GM19023 (cell line): ENCODE measurements at regions not wholly inside any gene's neighbourhood (a gene's known extent, or its start where the extent isn't known, plus 50 kb on each side); places are given as distances from the start of the nearest gene placed in this dataset.

Experiments used
- ATAC-seq: cut with Tn5 transposase; IDR thresholded peaks from one replicate; pipeline ENCODE4 v1.9.1; 2021; ENCODE audit warnings: mild to moderate bottlenecking, moderate library complexity; ENCODE audit not compliant: unreplicated experiment

DNA sequence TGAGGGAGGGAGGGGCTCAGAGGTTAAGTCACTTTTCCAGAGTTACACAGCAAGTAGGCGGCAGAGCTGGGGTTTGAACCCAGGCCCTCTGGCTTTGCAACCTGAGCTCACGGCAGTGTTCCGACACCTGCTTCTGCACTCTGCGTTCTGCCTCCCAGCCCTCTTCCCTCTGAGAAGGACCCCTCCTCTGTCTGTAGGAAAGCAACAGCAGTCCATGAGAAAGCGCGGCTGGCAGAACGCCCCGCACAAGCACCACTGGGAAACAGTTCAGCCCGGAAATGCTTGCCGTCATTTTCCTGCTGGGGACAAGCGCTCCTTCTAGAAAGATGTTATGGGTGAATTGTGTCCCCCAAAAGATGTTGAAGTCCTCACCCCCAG lies 241.1 kb downstream of the NPHP4 start:
- ATAC-seq: no peak

DNA sequence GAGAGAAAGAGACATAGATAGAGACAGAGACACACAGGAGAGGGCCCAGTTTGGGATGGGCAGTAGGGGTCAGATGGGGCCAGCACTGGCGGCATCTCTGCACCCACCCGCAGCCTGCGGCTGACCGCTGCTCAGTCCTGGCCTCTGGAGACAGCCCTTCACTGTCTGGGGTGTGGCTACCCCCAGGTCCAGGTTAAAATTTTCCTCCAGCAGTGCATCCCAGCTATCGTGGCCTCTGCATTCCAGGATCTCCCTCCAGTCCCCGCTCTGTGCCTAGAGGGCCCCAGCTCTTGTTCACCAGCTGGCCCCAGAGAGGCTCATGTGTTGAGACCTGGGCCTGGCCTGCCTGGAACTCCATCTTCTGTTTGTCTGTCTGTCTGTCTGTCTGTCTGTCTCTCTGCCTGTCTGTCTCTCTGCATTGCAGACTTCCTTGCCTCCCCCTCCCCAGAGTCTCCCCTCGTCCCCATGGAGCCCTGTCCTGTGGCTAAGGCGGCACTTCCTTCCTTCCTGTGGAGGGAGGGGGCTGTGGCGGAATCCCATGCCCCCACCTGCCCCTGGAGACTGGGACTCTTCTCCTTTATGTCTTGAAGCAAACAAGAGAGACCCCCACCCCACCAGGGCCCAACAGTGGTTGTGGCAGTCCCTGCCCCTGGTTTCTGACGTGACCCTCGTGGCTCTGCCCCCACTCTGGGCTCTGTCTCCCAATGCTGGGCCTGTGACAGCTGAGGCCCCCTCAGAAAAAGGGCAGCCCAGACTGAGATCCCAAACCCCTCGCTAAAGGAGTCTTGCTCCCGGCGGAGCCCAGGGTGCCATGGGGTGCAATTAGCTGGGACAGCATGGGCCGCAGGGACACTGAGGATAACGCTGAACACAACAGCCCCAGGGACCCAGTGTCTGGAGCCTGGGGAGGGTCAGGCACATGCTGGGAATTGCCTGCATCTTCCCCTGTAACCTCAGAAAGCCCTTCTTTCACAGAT lies 241.8 kb downstream of the NPHP4 start:
- no peak for ATAC-seq

DNA sequence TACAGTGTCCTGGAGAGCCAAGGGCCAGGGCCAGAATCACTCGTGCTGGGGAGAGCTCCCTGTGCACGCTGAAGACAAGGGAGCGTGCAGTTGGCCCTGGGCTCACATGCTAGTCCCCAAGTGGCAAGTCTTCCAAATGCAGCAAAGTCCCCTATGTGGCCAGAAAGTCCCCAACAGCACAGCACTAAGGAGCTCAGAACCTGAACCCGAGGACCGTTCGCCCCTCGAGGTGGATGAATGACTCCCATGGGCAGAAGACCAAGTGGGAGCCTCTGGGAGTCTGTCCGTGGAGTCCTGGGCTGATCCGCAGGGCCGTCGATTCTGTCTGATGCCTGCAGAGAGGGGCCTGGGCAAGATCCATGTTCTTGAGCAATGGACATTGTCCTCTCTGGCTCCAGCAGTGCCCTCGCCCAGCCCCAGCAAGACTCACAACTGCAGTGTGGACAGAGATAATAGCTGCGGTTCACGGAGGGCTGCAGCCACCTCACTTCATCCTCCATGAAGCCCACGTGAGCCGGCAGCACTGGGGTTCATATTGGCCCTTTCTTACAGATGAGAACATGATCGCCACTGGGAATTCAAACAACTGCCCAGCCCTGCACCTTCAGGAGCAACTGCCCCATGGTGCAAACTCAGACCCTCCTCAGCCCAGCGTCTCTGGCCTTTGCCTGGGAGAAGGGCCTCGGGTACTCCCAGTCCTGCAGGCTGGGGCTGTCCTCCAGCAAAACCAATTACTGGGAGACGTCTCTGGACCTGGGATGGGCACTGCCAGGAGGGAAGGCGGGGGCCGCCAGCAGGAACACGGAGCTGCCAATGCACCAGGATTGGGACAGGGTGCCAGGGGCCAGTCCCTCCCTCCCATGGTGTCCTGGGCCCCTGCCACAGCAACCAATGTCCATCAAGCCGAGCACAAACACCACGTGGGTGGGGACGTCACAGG lies 243.7 kb downstream of the NPHP4 start:
- no peak for ATAC-seq

DNA sequence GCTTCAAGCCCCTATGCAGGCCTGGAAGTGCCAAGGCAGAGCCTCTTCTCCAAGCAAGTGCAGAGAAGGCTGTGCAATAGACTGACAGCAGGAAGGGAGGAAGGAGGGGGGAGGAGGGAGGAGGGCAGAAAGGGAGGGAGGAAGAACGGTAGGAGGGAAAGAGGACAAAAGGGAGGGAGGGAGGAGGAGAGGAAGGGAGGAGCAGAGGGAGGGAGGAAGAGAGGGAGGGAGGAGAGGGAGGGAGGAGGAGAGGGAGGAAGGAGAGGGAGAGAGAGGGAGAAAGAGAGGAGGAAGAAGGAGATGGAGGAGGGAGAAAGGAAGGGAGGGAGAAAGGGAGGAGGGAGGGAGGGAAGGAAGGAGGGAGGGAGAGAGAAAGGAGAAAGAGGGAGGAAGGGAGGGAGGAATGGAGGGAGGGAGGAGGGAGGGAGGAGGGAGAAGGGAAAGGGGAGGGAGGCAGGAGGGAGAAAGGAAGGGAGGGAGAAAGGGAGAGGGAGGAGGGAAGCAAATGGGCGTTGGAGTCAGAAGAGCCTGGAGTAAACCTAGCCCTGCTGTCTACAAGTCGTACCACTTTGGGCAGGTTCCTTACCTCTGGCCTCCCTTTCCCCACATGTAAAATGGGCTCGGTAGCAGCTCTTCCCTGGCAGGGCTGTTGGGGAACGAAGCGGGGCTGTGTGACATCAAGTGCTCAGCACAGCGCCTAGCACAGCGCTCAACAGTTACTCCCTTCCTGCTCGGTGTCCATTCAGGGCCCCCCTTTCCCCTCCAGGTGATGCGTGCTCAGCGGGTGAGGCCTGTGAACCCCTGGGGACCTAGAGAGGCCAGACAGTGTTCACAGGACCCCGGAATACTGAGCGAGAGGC lies 244.6 kb downstream of the NPHP4 start:
- no peak for ATAC-seq

DNA sequence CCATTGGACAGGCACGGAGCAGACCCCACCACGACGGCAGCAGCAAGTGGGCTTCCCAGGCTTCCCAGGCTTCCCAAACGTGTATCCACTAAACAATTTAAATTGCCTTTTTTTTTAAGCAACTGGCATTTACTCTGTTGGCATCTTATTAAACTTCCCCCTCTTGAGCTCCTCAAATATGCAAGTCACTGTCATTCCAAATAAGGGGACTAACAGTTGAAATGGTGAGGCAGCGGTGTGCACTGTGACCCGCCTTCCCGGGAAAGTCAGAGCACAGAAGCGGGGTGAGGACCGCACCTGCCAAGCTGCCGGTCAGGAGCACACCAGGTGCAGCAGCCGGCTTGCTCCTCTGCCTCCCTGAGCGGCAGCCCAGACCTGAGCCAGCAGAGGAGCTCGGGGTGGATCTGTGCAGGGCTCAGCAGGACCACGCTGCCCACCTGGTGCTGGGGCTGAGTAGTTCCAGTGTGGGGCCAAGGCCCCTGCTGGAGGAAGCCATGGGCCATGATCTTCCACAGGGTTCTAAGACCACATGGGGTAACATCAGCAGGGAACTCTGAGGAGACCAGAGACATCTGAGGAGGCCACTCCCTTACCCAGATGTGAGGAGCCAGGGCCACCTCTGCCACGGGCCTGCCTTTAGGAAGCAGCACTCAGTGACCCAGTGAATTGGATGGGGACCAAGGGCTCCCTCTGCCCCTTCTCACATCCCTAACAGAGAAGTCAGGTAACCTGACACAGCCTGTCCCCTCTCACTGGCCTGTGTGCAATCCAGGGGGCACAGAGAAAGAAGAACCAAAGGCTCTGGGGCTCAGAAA lies 245.4 kb downstream of the NPHP4 start:
- ATAC-seq: no peak

DNA sequence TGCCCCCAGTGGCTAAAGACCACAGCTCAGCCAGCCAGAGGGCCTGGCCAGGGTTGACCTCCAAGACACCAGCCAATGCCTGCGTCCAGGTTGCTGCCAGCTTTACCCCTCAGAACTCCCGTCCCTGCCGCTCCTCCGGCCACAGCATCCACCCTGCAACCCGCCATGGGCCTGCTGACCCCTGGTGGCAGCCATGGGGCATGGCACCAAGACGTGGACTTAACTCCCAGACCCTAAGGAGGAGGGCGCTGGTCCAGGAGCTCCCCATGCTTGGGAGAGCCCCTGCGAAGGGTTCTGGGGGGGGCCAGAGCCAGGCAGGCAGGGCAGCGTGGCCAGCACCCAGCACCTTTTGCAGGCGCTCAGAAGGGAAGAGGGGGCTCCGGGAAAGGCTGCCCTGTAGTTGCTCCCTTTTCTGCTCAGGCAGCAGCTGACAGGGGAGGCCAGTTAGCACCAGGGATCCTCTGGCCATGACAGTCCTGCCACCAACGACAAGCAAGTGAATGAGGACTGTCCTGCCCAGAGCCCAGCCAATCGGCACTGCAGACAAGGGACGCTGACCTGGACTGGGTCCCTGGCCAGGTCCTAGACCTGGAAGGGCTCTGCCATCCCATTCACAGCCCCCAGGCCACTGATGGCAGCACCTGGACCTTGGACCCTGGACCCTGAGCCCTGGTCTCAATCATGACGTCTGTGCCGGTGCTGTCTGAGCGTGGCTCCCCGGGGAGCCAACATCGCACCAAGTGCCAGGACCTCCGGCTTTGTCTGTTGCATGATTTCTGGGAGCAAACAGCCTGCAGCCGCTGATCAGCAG lies 246.2 kb downstream of the NPHP4 start:
- no peak for ATAC-seq

DNA sequence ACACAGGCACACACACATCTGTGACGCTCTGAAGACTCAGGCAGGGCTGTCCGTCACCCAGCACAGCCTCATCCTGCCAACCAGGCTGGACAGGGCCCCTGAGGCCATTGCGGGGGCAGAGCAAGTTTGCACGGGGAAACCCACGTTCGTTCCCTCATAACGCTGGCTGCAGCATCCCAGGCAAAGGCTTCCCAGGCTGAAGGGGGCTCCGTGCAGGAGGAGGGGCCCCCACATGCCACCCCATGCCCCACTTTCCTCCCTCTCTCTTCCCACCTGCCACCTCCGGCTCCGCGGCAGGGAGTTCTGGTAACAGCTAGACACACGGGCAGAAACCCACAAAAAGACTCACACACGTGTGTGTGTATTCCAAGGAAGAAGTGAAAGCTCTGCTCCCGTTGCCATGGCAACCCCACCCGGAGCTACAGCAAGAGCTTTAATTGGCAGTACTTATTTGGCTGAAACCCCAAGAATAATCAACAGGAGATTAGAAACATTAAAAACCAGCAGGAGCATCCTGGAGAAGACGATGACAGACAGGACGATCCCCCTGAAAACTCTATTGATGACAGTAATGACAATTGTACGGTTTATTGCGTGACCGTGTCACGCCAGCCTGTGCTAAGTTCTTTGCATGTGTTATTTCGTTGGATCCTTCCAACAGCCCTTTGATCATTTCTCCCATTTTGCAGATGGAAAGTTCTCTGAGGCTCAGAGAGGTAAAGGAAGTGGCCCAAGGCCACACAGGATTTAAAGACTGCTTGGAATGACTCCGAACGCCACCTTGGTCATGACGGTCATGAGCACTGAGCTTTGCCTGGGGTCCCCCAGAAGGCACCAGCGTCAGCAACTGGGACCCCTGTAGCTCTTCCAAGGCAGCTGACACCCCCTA lies 247.1 kb downstream of the NPHP4 start:
- no peak for ATAC-seq

DNA sequence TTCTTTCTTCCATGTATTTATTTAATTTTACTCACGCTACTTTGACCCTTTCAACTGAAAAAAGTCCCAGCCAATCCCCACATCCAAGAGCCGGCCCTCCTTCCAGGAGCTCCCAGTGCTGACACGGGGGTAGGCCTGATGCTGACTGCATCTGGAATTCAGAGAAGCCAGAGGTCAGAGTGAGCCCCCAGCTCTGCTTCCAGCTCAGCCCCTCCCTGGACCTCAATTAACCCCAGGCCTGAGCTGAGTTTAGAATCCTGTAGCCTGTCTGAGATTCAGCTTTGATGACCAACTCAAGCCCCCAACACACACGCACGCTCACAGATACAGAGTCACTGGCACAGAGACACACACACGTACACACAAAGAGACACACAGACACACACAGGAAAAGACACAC lies 247.9 kb downstream of the NPHP4 start:
- no peak for ATAC-seq

DNA sequence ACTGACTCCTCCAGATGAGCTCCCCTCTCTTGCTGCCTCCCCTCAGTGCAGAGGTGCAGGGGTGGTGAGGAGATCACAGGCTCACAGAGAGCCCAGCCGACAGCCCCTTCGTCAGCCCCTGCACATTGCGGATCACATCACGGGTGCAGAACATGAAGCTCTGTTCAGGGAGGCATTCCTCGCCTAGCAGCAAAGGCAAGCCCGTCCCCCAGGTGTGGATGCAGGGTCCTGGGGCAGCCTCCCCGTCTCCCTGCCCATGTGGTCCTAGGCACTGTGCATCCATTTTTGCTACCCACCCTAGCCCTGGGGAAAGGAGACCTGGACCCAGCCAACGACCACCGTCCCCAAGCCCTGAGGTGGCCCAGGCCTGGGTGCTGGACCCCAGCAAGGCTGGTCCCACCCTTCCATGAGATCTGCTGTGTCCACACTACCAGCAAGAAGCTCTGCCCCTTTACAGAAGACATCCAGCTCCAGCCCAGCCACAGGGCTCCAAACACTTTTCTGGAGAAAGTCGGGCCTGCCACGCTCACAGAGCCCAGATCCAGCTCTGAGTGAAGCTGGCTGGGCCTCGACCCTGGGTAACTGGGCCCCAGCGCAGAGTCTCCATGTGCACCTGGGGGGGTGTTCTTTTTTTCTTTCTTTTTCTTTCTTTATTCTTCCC lies 248.7 kb downstream of the NPHP4 start:
- no peak for ATAC-seq

DNA sequence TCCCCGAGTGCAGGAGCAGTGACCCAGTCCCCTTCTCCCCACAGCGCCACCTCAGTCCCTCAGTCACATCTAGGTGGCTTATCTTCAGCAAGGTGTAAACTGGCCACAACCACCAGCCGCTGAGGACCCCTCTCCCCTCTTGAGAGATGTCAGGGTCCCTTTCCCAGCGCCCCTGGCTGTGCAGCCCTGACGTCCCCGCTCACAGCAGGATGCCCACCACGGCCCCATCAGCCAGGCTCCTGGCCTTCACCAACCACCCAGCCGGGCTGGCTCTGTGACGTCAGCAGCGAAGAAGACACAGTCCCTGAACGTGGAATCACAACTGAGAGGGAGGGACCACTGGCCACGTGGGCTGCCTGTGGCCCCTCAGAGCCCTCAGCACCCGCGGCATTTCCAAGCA lies 249.4 kb downstream of the NPHP4 start:
- no peak for ATAC-seq

DNA sequence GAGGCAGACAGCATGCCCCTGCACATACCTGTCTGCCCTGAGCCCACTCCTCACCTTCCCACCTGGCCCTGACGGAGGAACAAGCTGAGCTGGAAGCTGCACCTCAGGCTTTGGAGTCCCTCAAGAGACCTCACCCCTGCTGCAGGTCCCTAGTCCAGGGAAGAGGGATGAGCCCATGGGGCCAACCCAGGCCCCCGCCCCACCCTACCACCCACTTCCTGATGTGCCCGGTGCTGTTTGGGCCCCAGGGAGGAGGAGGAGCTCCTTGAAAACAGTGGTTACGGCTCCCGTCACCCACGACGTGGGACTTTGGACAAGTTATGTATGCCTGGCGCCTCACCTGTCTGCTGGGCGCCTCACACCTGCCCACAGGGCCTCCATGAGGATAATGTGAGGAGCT lies 250.2 kb downstream of the NPHP4 start:
- ATAC-seq: no peak

DNA sequence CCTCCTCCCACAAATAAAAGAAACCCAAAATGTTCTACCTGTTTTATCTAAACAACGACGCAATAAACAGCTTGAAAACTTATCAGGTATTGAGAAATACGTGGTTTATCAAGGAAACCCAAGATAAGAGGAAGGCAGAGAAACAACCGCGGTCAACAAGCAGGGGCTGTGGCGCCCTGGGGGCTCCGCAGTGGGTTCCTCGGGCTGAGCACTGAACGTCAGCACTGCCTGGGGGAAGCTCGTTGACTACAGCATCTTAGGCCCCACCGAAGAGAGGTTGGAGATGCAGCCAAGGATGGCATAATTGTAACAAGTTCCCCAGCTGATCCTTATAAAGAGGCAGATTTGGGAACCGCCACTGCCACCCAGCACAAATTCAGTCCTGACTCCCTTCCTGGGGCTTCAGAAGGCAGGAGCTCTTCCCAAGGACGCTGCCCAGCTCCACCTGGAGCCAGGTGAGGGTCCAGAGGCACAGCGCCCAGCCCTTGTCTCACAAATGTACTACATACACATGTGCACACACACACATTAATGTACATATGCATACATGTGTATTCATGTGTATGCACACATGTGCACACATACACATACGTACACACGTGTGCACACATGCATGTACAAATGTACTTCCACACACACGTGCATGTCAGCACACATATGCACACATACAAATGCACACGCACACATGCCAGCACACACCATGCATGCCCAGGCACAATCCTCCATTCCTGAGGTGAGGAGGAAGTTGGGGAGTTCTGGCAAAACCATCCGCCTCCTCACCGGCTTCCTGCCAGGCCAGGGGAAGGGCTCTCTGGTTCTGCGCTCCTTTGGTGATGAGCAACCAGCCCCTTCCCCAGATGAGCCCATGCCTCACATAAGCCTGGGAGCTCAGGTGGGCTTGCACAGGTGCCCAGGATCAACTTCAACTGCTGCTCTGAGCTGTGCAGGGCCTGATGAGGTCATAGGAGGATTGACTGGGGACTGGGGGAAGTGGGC lies 251.1 kb downstream of the NPHP4 start:
- ATAC-seq: no peak

DNA sequence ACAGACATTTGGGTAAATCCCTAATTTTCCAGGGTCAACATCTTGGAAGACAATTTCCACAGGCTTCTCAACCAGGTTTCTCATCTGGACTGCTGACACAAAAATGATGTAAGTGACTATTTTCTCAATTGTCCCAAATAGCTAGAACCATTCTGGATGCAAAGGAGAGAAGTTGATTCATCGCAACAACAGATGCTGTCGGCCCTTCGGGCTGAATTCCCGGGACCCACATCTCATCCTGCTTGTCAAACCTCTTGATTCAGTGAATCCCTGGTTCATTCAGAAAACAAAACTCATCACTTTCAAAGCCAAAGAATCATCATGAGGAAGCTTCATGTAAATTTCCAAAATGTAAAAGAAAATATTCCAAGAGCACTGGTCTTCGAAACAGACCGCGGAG lies 251.8 kb downstream of the NPHP4 start:
- ATAC-seq: no peak

DNA sequence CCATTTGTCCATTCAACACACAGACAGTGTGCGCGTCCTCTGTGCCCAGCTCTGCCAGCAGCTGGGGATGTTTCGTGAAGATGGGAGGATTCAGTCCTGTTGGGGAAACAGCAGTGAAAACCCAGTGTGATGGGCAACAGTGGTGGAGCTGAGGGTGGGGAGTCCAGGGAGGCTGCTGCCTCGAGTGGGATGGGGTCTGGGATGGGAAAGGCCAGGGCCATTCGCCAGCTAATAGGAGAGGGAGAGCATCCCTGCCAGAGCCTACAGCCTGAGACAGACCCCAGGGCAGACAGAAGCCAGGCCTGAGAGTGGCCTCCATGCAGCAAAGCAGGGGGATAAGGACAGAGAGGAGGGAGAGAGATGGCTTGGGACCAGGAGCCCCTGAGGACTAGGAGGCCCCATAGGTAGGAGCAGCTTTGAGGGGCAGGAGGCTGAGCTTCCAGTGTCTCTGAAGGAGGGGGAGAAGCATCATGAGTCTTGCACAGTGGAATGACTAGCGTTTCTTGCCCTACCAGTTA lies 252.6 kb downstream of the NPHP4 start:
- ATAC-seq: no peak

DNA sequence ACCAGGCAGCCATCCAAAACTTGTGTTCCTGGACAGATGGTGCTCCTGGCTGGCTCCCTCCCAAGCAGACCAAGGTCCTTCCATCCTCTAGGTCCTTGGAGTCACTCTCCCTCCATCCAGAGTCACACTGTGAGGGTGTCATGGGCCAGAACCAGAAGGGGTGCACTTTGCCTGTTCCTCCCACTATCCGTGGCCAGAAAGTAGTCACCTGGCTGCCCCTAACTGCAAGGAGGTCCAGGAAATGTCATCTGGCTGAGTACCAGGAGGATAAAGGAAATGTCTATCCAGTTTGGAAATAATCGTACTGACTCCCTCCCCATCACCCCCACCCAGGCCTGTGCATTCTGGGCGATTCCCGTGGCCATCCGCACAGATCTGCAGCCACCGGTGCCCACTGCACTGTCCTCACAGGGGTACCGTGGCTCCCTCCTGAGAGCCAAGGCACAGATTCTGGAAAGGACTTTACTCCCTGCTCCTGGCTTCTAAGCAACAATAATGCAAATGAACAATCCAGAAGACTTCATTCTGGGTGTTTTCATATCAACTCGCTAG lies 253.2 kb downstream of the NPHP4 start:
- ATAC-seq: no peak

DNA sequence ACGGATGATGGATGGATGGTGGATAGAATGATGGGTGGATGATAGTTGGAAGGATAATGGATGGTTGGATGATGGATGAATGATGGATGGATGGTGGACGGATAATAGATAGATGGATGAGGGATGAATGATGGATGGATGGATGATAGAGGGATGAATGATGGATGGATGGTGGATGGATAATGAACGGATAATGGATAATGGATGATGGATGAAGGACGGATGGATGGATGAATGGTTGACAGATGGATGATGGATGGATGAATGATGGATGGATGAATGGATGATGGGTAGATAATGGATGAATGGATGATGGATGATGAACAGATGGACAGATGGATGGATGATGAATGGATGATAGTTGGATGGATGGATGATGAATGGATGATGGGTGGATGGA lies 255.1 kb downstream of the NPHP4 start:
- ATAC-seq: no peak
